NCI-H2196 treated with DMSO at 0.1 percent for 48 hours (cell line): ENCODE measurements at regions not wholly inside any gene's neighbourhood (a gene's known extent, or its start where the extent isn't known, plus 50 kb on each side); places are given as distances from the start of the nearest gene placed in this dataset.
"Not testable (repeated sequence)": the region's sequence is repeated elsewhere in the genome, so short reads cannot be mapped to it uniquely, and the experiment has no call there.

ENCODE experiments used
- DNase-seq: peaks from one replicate; lab custom pipeline; 2025; ENCODE audit not compliant: unreplicated experiment; lab: John Stamatoyannopoulos, UW

- not testable (repeated sequence) for DNase-seq
Measured at GRCh38 chr15:84536181-84536580, 64.6 kb upstream of the ZSCAN2 start.

- not testable (repeated sequence) for DNase-seq
Measured at GRCh38 chr15:84544586-84544985, 56.2 kb upstream of the ZSCAN2 start.

- not testable (repeated sequence) for DNase-seq
Measured at GRCh38 chr15:84547150-84547549, 53.7 kb upstream of the ZSCAN2 start.

- DNase-seq = not testable (repeated sequence)
Measured at GRCh38 chr15:84550503-84550902, 50.3 kb upstream of the ZSCAN2 start.
